Panc1 (cell line): ENCODE measurements at regions not wholly inside any gene's neighbourhood (a gene's known extent, or its start where the extent isn't known, plus 50 kb on each side); places are given as distances from the start of the nearest gene placed in this dataset.

Source experiments
- ATAC-seq: fragments of 200-7000 bp; cut with Tn5 transposase; 2 replicates; pipeline ENCODE4 v1.9.1; 2020; ENCODE audit warnings: mild to moderate bottlenecking, moderate library complexity
- BruUV-seq: library from RNA; stranded (reverse); fragments of 400-500 nt; replicated peaks from 2 replicates; lab custom pipeline; 2021; lab: Mats Ljungman, UMichigan
- CTCF ChIA-PET: fragments of 300-600 bp; sonication (Branson Sonifier 250); formaldehyde crosslinking; loops from one replicate; lab custom pipeline; 2022; ENCODE audit warnings: antibody characterized with exemption; lab: Charles Lee
- POLR2A ChIA-PET: fragments of 300-600 bp; sonication (Branson Sonifier 250); formaldehyde crosslinking; loops from one replicate; lab custom pipeline; 2022; ENCODE audit warnings: antibody characterized with exemption; lab: Charles Lee
- DNase-seq: peaks from one replicate; pipeline ENCODE4 v3.0.0-alpha.2; 2010; ENCODE audit warnings: low read depth, low spot score
- H3K27ac ChIP-seq: 2 replicates; pipeline ENCODE4 v1.5.1; 2011; ENCODE audit warnings: mild to moderate bottlenecking, low read length, inconsistent platforms
- H3K27me3 ChIP-seq: fragments of 200-500 bp; sonication (Bioruptor generic); 2 replicates; pipeline ENCODE4 v1.6.0; 2014; ENCODE audit warnings: low read length, inconsistent platforms; ENCODE audit not compliant: control insufficient read depth, insufficient read depth
- H3K36me3 ChIP-seq: fragments of 200-500 bp; sonication (Bioruptor generic); 2 replicates; pipeline ENCODE4 v1.5.1; 2014; ENCODE audit warnings: inconsistent platforms, mild to moderate bottlenecking, low read length, moderate library complexity; ENCODE audit not compliant: control insufficient read depth, insufficient read depth
- H3K4me1 ChIP-seq: 2 replicates; pipeline ENCODE4 v1.5.1; 2011; ENCODE audit warnings: inconsistent platforms, mild to moderate bottlenecking, low read length, moderate library complexity; ENCODE audit not compliant: control insufficient read depth, insufficient read depth
- H3K4me3 ChIP-seq, 2 experiments: 2 replicates each; pipeline ENCODE4 v1.5.1; 2011 to 2012; ENCODE audit warnings: low read depth in 2 of 2, low read length in 2 of 2, mild to moderate bottlenecking in 2 of 2, inconsistent platforms in 1 of 2, moderate library complexity in 1 of 2
- H3K9me3 ChIP-seq: fragments of 200-500 bp; sonication (Bioruptor generic); 2 replicates; pipeline ENCODE4 v1.5.1; 2014; ENCODE audit warnings: low read depth, mild to moderate bottlenecking, inconsistent platforms, low read length, moderate library complexity; ENCODE audit not compliant: control insufficient read depth, insufficient read depth
- CTCF ChIP-seq: fragments of 450-650 bp; IDR thresholded peaks from 2 replicates; pipeline ENCODE4 v1.5.1; 2017; ENCODE audit warnings: mild to moderate bottlenecking
- POLR2AphosphoS5 ChIP-seq: IDR thresholded peaks from 2 replicates; pipeline ENCODE4 v1.6.1; 2012; ENCODE audit warnings: mild to moderate bottlenecking, low read depth, low read length, moderate library complexity
- REST ChIP-seq, 2 experiments: IDR thresholded peaks; 2 replicates each; pipeline ENCODE4 v1.6.1; 2011 to 2012; ENCODE audit warnings: low read depth in 2 of 2, control low read depth in 1 of 2, low read length in 1 of 2, mild to moderate bottlenecking in 1 of 2, moderate library complexity in 1 of 2; ENCODE audit not compliant: insufficient read depth in 1 of 2
- SIN3A ChIP-seq: IDR thresholded peaks from 2 replicates; pipeline ENCODE4 v1.6.1; 2012; ENCODE audit warnings: low read depth, mild to moderate bottlenecking, low read length, moderate library complexity, borderline replicate concordance; ENCODE audit not compliant: insufficient read depth
- TCF7L2 ChIP-seq: IDR thresholded peaks from 2 replicates; pipeline ENCODE4 v1.6.1; 2011; ENCODE audit warnings: mild to moderate bottlenecking, low read depth, low read length, inconsistent platforms
- in situ Hi-C: cut with HindIII; loops from 2 replicates; pipeline ENCODE4 v1.10.0; 2016; ENCODE audit warnings: low sequenced_read_pairs, low pct_unique_long_range_greater_than_20kb
- intact Hi-C: fragments of 100-400 bp; cut with micrococcal nuclease; formaldehyde crosslinking; loops from one replicate; pipeline ENCODE4 v1.10.0; 2022; ENCODE audit not compliant: unreplicated experiment

GRCh38 chr6:16964553-16965499 is 137.0 kb upstream of the STMND1 start:
- no peaks in the 10 kb centered on the region for H3K4me1 ChIP-seq
- TF ChIP-seq TCF7L2 = no peak
- no peak for TF ChIP-seq REST (IDR thresholded peaks at IDR 0.05; ENCODE audit: insufficient read depth in 1 of 2, low read depth in 2 of 2, low read length in 1 of 2)
- no peak for TF ChIP-seq POLR2AphosphoS5
- no peak for TF ChIP-seq SIN3A
- TF ChIP-seq CTCF = peak; percentile 95
- BruUV-seq = no TSS peak
- H3K27ac ChIP-seq = no peak overlapping the region
- H3K4me3 ChIP-seq = peak overlapping the region in 1 of 2 experiments; percentile 21; a peak in 2 of 4 replicates
- H3K27me3 ChIP-seq = 0 out of 2 replicates have a peak, but pooled peaks cover 3% of the 10 kb centered on the region
- intact Hi-C loops (loop anchor here (5.0 kb wide), 1 partner anchor 203 kb away; the partner anchor contains the start of gene ATXN1), in situ Hi-C loops (no loop called here)
- ChIA-PET POLR2A (no interaction called here), CTCF (interaction anchor here (0.7 to 1.1 kb wide), 3 partner anchors 15 to 237 kb away, joined by 3 to 4 read pairs (median 3); no protein-coding TSS in a partner anchor)
- peak; percentile 48 for DNase-seq
- no peaks in the 10 kb centered on the region for H3K9me3 ChIP-seq
- H3K36me3 ChIP-seq = no peaks in the 10 kb centered on the region
- ATAC-seq = peak; percentile 98

- no peak for ATAC-seq
- BruUV-seq = no TSS peak
- in situ Hi-C loops = no loop called here
These were observed 140.3 kb upstream of the STMND1 start for GRCh38 chr6:16961577-16961976.

More at GRCh38 chr6:16961577-16961976, 140.3 kb upstream of the STMND1 start:
- no peak for DNase-seq
- Histone ChIP-seq H3K4me3 (no peak overlapping the region), H3K4me1 (no peaks in the 10 kb centered on the region), H3K27ac (no peak overlapping the region), H3K9me3 (no peaks in the 10 kb centered on the region), H3K27me3 (no peaks in the 10 kb centered on the region), H3K36me3 (no peaks in the 10 kb centered on the region)
- ChIA-PET POLR2A (no interaction called here), CTCF (no interaction called here)
- intact Hi-C loops = loop anchor here (5.0 kb wide), 1 partner anchor 199 kb away; the partner anchor contains the start of gene ATXN1
- TF ChIP-seq TCF7L2 (no peak), SIN3A (no peak), POLR2AphosphoS5 (no peak), REST (IDR thresholded peaks at IDR 0.05; ENCODE audit: insufficient read depth in 1 of 2, low read depth in 2 of 2, low read length in 1 of 2) (no peak), CTCF (no peak)
